ENCODE measurements at regions not wholly inside any gene's neighbourhood (a gene's known extent, or its start where the extent isn't known, plus 50 kb on each side); places are given as distances from the start of the nearest gene placed in this dataset.
A peak's percentile ranks its signal among the peaks of the same experiment; 100 is the strongest.

GRCh38 chr1:189206617-189207016 lies 1271.0 kb downstream of the BRINP3 start:
- no peak overlapping the region for H3K9ac ChIP-seq (ENCODE audit: low read length)
- no peak overlapping the region for H4K12ac ChIP-seq (ENCODE audit: low read depth, low read length)
- H3K9me3 ChIP-seq (ENCODE audit: insufficient read depth, low read depth, low read length): no peaks in the 10 kb centered on the region
- H3K4me1 ChIP-seq (ENCODE audit: control insufficient read depth in 1 of 2, insufficient read depth in 2 of 2, low read length in 2 of 2): no peaks in the 10 kb centered on the region
- H2AK5ac ChIP-seq (ENCODE audit: low read length): no peak overlapping the region
- H2BK12ac ChIP-seq (ENCODE audit: low read length): no peak overlapping the region
- no peak overlapping the region for H2BK5ac ChIP-seq (ENCODE audit: low read depth, low read length, poor library complexity)
- no peak overlapping the region for H3K4ac ChIP-seq (ENCODE audit: low read depth, low read length)
- H3K27me3 ChIP-seq (ENCODE audit: insufficient read depth, low read length): no peaks in the 10 kb centered on the region
- H3K27ac ChIP-seq (ENCODE audit: low read depth, low read length): no peak overlapping the region
- H2AFZ ChIP-seq (ENCODE audit: insufficient read depth, low read length, poor library complexity): no peak overlapping the region
- H4K91ac ChIP-seq (ENCODE audit: low read depth, low read length): no peak overlapping the region
- no peak overlapping the region for H3K23ac ChIP-seq (ENCODE audit: low read length)
- no peak overlapping the region for H3K14ac ChIP-seq (ENCODE audit: low read length)
- no peaks in the 10 kb centered on the region for H3K79me2 ChIP-seq (ENCODE audit: control insufficient read depth, insufficient read depth, low read length, poor library complexity)
- no peaks in the 10 kb centered on the region for H3K36me3 ChIP-seq (ENCODE audit: control insufficient read depth in 1 of 2, insufficient read depth in 2 of 2, low read length in 2 of 2)
- DNase-seq: no peak
- H3K18ac ChIP-seq (ENCODE audit: low read length): no peak overlapping the region
- no peak overlapping the region for H4K8ac ChIP-seq (ENCODE audit: low read depth, low read length)
- no peak overlapping the region for H3K4me2 ChIP-seq (ENCODE audit: low read length)
- H3K4me3 ChIP-seq (ENCODE audit: low read depth, low read length): no peak overlapping the region
- no peaks in the 10 kb centered on the region for H3K79me1 ChIP-seq (ENCODE audit: low read length)
- no peak overlapping the region for H2BK120ac ChIP-seq (ENCODE audit: insufficient read depth, low read length, poor library complexity)

DNA sequence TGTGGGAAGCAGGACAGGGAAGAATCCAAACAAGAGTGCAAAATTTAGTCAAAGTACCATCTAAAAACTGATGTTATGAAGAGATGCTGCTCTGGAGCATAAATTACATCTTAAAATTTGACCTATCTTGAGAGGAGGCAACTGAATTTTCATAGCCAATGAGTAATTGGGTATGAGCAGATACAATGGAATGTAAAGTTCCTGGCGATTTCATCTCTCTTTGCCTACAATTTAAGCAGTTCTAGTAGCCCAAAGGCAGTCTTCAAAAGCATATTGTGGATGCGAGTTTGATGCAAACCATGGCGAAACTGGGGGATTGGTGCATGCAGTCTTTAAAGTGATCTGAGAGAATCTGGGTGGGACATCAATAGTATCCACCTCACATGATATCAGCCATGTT lies 1265.9 kb downstream of the BRINP3 start:
- peak; percentile 4 to 42 for DNase-seq
- H3K36me3 ChIP-seq (ENCODE audit: control insufficient read depth in 1 of 2, insufficient read depth in 2 of 2, low read length in 2 of 2): no peaks in the 10 kb centered on the region
- no peak overlapping the region for H3K18ac ChIP-seq (ENCODE audit: low read length)
- H2BK120ac ChIP-seq (ENCODE audit: insufficient read depth, low read length, poor library complexity): no peak overlapping the region
- no peak overlapping the region for H3K14ac ChIP-seq (ENCODE audit: low read length)
- no peak overlapping the region for H3K23ac ChIP-seq (ENCODE audit: low read length)
- no peak overlapping the region for H3K9ac ChIP-seq (ENCODE audit: low read length)
- no peak overlapping the region for H2AFZ ChIP-seq (ENCODE audit: insufficient read depth, low read length, poor library complexity)
- H3K79me2 ChIP-seq (ENCODE audit: control insufficient read depth, insufficient read depth, low read length, poor library complexity): no peaks in the 10 kb centered on the region
- H4K91ac ChIP-seq (ENCODE audit: low read depth, low read length): no peak overlapping the region
- no CpG with 5 or more reads among the region's 3 CpGs for WGBS (ENCODE audit: extremely low coverage, insufficient coverage, insufficient read length)
- no peaks in the 10 kb centered on the region for H3K27me3 ChIP-seq (ENCODE audit: insufficient read depth, low read length)
- no peaks in the 10 kb centered on the region for H3K4me1 ChIP-seq (ENCODE audit: control insufficient read depth in 1 of 2, insufficient read depth in 2 of 2, low read length in 2 of 2)
- no peak overlapping the region for H2AK5ac ChIP-seq (ENCODE audit: low read length)
- no peaks in the 10 kb centered on the region for H3K79me1 ChIP-seq (ENCODE audit: low read length)
- no peak overlapping the region for H3K4me3 ChIP-seq (ENCODE audit: low read depth, low read length)
- no peak overlapping the region for H4K8ac ChIP-seq (ENCODE audit: low read depth, low read length)
- no peak overlapping the region for H4K12ac ChIP-seq (ENCODE audit: low read depth, low read length)
- no peak overlapping the region for H3K4ac ChIP-seq (ENCODE audit: low read depth, low read length)
- H3K9me3 ChIP-seq (ENCODE audit: insufficient read depth, low read depth, low read length): no peaks in the 10 kb centered on the region
- no peak overlapping the region for H2BK12ac ChIP-seq (ENCODE audit: low read length)
- no peak overlapping the region for H2BK5ac ChIP-seq (ENCODE audit: low read depth, low read length, poor library complexity)
- no peak overlapping the region for H3K4me2 ChIP-seq (ENCODE audit: low read length)
- no peak overlapping the region for H3K27ac ChIP-seq (ENCODE audit: low read depth, low read length)

- WGBS (ENCODE audit: extremely low coverage, insufficient coverage, insufficient read length): no CpG with 5 or more reads among the region's 2 CpGs
- Histone ChIP-seq H2AFZ (ENCODE audit: insufficient read depth, low read length, poor library complexity) (no peak overlapping the region), H3K27me3 (ENCODE audit: insufficient read depth, low read length) (no peaks in the 10 kb centered on the region), H3K23ac (ENCODE audit: low read length) (no peak overlapping the region), H3K14ac (ENCODE audit: low read length) (no peak overlapping the region), H3K4me2 (ENCODE audit: low read length) (no peak overlapping the region), H4K12ac (ENCODE audit: low read depth, low read length) (no peak overlapping the region), H3K4me1 (ENCODE audit: control insufficient read depth in 1 of 2, insufficient read depth in 2 of 2, low read length in 2 of 2) (no peaks in the 10 kb centered on the region), H3K9ac (ENCODE audit: low read length) (no peak overlapping the region), H3K79me2 (ENCODE audit: control insufficient read depth, insufficient read depth, low read length, poor library complexity) (no peaks in the 10 kb centered on the region), H3K4ac (ENCODE audit: low read depth, low read length) (no peak overlapping the region), H3K4me3 (ENCODE audit: low read depth, low read length) (no peak overlapping the region), H2AK5ac (ENCODE audit: low read length) (no peak overlapping the region), H4K8ac (ENCODE audit: low read depth, low read length) (no peak overlapping the region), H3K36me3 (ENCODE audit: control insufficient read depth in 1 of 2, insufficient read depth in 2 of 2, low read length in 2 of 2) (no peaks in the 10 kb centered on the region), H2BK5ac (ENCODE audit: low read depth, low read length, poor library complexity) (no peak overlapping the region), H4K91ac (ENCODE audit: low read depth, low read length) (no peak overlapping the region), H3K79me1 (ENCODE audit: low read length) (no peaks in the 10 kb centered on the region), H3K9me3 (ENCODE audit: insufficient read depth, low read depth, low read length) (no peaks in the 10 kb centered on the region), H2BK120ac (ENCODE audit: insufficient read depth, low read length, poor library complexity) (no peak overlapping the region), H3K18ac (ENCODE audit: low read length) (no peak overlapping the region), H2BK12ac (ENCODE audit: low read length) (no peak overlapping the region), H3K27ac (ENCODE audit: low read depth, low read length) (no peak overlapping the region)
- peak; percentile 30 to 45 for DNase-seq
Observed at GRCh38 chr1:189212606-189213005, 1265.1 kb downstream of the BRINP3 start.

DNA sequence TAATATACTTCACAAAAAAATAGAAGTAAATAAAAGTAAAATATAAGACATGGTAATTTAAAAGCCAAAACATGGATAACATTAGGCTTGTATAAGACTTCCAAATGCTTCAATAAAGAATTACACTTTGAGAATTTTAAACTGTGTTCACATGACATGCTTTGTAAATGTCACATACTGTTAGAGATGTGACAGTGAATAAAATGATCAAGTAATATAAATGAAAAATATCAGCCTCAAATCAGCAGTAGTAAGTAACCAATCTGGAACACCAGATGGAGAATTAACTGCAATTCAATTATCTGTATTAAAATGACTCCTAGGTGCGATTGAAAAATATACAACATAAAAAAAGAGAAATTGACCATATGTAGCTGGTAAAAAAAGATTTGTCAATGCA lies 1260.8 kb downstream of the BRINP3 start:
- no peak overlapping the region for H4K91ac ChIP-seq (ENCODE audit: low read depth, low read length)

GRCh38 chr1:189217646-189218045 lies 1260.0 kb downstream of the BRINP3 start:
- Histone ChIP-seq H3K79me2 (ENCODE audit: control insufficient read depth, insufficient read depth, low read length, poor library complexity) (no peaks in the 10 kb centered on the region), H2AK5ac (ENCODE audit: low read length) (no peak overlapping the region), H3K9ac (ENCODE audit: low read length) (no peak overlapping the region), H3K4me2 (ENCODE audit: low read length) (no peak overlapping the region), H3K79me1 (ENCODE audit: low read length) (no peaks in the 10 kb centered on the region), H3K23ac (ENCODE audit: low read length) (no peak overlapping the region), H3K14ac (ENCODE audit: low read length) (no peak overlapping the region), H3K36me3 (ENCODE audit: control insufficient read depth in 1 of 2, insufficient read depth in 2 of 2, low read length in 2 of 2) (no peaks in the 10 kb centered on the region), H3K4me1 (ENCODE audit: control insufficient read depth in 1 of 2, insufficient read depth in 2 of 2, low read length in 2 of 2) (no peaks in the 10 kb centered on the region), H2BK5ac (ENCODE audit: low read depth, low read length, poor library complexity) (no peak overlapping the region), H2BK12ac (ENCODE audit: low read length) (no peak overlapping the region), H2BK120ac (ENCODE audit: insufficient read depth, low read length, poor library complexity) (no peak overlapping the region), H3K18ac (ENCODE audit: low read length) (no peak overlapping the region), H3K27ac (ENCODE audit: low read depth, low read length) (no peak overlapping the region), H4K12ac (ENCODE audit: low read depth, low read length) (no peak overlapping the region), H3K4ac (ENCODE audit: low read depth, low read length) (no peak overlapping the region), H3K9me3 (ENCODE audit: insufficient read depth, low read depth, low read length) (no peaks in the 10 kb centered on the region), H2AFZ (ENCODE audit: insufficient read depth, low read length, poor library complexity) (no peak overlapping the region), H4K91ac (ENCODE audit: low read depth, low read length) (no peak overlapping the region), H3K27me3 (ENCODE audit: insufficient read depth, low read length) (no peaks in the 10 kb centered on the region), H3K4me3 (ENCODE audit: low read depth, low read length) (no peak overlapping the region), H4K8ac (ENCODE audit: low read depth, low read length) (no peak overlapping the region)
- DNase-seq: no peak

More for the DNA sequence above, 1260.8 kb downstream of the BRINP3 start:
- Histone ChIP-seq H3K4me2 (ENCODE audit: low read length) (no peak overlapping the region), H3K79me2 (ENCODE audit: control insufficient read depth, insufficient read depth, low read length, poor library complexity) (no peaks in the 10 kb centered on the region), H2BK12ac (ENCODE audit: low read length) (no peak overlapping the region), H3K18ac (ENCODE audit: low read length) (no peak overlapping the region), H3K4me1 (ENCODE audit: control insufficient read depth in 1 of 2, insufficient read depth in 2 of 2, low read length in 2 of 2) (no peaks in the 10 kb centered on the region), H3K36me3 (ENCODE audit: control insufficient read depth in 1 of 2, insufficient read depth in 2 of 2, low read length in 2 of 2) (no peaks in the 10 kb centered on the region), H2BK5ac (ENCODE audit: low read depth, low read length, poor library complexity) (no peak overlapping the region), H3K27me3 (ENCODE audit: insufficient read depth, low read length) (no peaks in the 10 kb centered on the region), H3K9ac (ENCODE audit: low read length) (no peak overlapping the region), H3K79me1 (ENCODE audit: low read length) (no peaks in the 10 kb centered on the region), H3K27ac (ENCODE audit: low read depth, low read length) (no peak overlapping the region), H3K9me3 (ENCODE audit: insufficient read depth, low read depth, low read length) (no peaks in the 10 kb centered on the region), H4K12ac (ENCODE audit: low read depth, low read length) (no peak overlapping the region), H2AK5ac (ENCODE audit: low read length) (no peak overlapping the region), H3K23ac (ENCODE audit: low read length) (no peak overlapping the region), H3K4ac (ENCODE audit: low read depth, low read length) (no peak overlapping the region), H3K14ac (ENCODE audit: low read length) (no peak overlapping the region), H3K4me3 (ENCODE audit: low read depth, low read length) (no peak overlapping the region), H2AFZ (ENCODE audit: insufficient read depth, low read length, poor library complexity) (no peak overlapping the region), H2BK120ac (ENCODE audit: insufficient read depth, low read length, poor library complexity) (no peak overlapping the region), H4K8ac (ENCODE audit: low read depth, low read length) (no peak overlapping the region)
- no CpG with 5 or more reads among the region's 1 CpG for whole genome bisulfite sequencing (ENCODE audit: extremely low coverage, insufficient coverage, insufficient read length)
- DNase-seq: no peak

All from trophoblast cell (in vitro differentiated cells and primary cell).